ENCODE measurements at regions not wholly inside any gene's neighbourhood (a gene's known extent, or its start where the extent isn't known, plus 50 kb on each side); places are given as distances from the start of the nearest gene placed in this dataset.

- no peak for TF ChIP-seq EZH2phosphoT487 (IDR thresholded peaks at IDR 0.05; ENCODE audit: unreplicated experiment)
- no peak for TF ChIP-seq POLR2AphosphoS5 (IDR thresholded peaks at IDR 0.05; ENCODE audit: low read depth)
- TF ChIP-seq, protein P1, sequence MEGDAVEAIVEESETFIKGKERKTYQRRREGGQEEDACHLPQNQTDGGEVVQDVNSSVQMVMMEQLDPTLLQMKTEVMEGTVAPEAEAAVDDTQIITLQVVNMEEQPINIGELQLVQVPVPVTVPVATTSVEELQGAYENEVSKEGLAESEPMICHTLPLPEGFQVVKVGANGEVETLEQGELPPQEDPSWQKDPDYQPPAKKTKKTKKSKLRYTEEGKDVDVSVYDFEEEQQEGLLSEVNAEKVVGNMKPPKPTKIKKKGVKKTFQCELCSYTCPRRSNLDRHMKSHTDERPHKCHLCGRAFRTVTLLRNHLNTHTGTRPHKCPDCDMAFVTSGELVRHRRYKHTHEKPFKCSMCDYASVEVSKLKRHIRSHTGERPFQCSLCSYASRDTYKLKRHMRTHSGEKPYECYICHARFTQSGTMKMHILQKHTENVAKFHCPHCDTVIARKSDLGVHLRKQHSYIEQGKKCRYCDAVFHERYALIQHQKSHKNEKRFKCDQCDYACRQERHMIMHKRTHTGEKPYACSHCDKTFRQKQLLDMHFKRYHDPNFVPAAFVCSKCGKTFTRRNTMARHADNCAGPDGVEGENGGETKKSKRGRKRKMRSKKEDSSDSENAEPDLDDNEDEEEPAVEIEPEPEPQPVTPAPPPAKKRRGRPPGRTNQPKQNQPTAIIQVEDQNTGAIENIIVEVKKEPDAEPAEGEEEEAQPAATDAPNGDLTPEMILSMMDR (conservative IDR thresholded peaks at IDR 0.05; ENCODE audit: low read depth in 2 of 2): no peak
- no peak for TF ChIP-seq EZH2 (IDR thresholded peaks at IDR 0.05; ENCODE audit: low read depth, unreplicated experiment)
- TF ChIP-seq STAT1 (IDR thresholded peaks at IDR 0.05; ENCODE audit: unreplicated experiment): no peak
- TF ChIP-seq, protein P2, sequence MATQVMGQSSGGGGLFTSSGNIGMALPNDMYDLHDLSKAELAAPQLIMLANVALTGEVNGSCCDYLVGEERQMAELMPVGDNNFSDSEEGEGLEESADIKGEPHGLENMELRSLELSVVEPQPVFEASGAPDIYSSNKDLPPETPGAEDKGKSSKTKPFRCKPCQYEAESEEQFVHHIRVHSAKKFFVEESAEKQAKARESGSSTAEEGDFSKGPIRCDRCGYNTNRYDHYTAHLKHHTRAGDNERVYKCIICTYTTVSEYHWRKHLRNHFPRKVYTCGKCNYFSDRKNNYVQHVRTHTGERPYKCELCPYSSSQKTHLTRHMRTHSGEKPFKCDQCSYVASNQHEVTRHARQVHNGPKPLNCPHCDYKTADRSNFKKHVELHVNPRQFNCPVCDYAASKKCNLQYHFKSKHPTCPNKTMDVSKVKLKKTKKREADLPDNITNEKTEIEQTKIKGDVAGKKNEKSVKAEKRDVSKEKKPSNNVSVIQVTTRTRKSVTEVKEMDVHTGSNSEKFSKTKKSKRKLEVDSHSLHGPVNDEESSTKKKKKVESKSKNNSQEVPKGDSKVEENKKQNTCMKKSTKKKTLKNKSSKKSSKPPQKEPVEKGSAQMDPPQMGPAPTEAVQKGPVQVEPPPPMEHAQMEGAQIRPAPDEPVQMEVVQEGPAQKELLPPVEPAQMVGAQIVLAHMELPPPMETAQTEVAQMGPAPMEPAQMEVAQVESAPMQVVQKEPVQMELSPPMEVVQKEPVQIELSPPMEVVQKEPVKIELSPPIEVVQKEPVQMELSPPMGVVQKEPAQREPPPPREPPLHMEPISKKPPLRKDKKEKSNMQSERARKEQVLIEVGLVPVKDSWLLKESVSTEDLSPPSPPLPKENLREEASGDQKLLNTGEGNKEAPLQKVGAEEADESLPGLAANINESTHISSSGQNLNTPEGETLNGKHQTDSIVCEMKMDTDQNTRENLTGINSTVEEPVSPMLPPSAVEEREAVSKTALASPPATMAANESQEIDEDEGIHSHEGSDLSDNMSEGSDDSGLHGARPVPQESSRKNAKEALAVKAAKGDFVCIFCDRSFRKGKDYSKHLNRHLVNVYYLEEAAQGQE (IDR thresholded peaks at IDR 0.05; ENCODE audit: unreplicated experiment): no peak
- no peak for TF ChIP-seq CREB1 (CRISPR knock-in tag; IDR thresholded peaks at IDR 0.05; ENCODE audit: low read depth)
- TF ChIP-seq JUNB (IDR thresholded peaks at IDR 0.05; ENCODE audit: unreplicated experiment): no peak
- TF ChIP-seq, protein P3, sequence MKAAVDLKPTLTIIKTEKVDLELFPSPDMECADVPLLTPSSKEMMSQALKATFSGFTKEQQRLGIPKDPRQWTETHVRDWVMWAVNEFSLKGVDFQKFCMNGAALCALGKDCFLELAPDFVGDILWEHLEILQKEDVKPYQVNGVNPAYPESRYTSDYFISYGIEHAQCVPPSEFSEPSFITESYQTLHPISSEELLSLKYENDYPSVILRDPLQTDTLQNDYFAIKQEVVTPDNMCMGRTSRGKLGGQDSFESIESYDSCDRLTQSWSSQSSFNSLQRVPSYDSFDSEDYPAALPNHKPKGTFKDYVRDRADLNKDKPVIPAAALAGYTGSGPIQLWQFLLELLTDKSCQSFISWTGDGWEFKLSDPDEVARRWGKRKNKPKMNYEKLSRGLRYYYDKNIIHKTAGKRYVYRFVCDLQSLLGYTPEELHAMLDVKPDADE (IDR thresholded peaks at IDR 0.05): no peak
- no peak for TF ChIP-seq ZNF114 (CRISPR knock-in tag; IDR thresholded peaks at IDR 0.05)
Measured at GRCh38 chrY:8273807-8274206, 1063.5 kb upstream of the TSPY4 start.
